GM21576 (cell line): ENCODE measurements at regions not wholly inside any gene's neighbourhood (a gene's known extent, or its start where the extent isn't known, plus 50 kb on each side); places are given as distances from the start of the nearest gene placed in this dataset.
"Not testable (repeated sequence)": the region's sequence is repeated elsewhere in the genome, so short reads cannot be mapped to it uniquely, and the experiment has no call there.

Experiments used
- ATAC-seq: cut with Tn5 transposase; IDR thresholded peaks from one replicate; pipeline ENCODE4 v1.9.1; 2021; ENCODE audit warnings: mild to moderate bottlenecking, moderate library complexity; ENCODE audit not compliant: unreplicated experiment

DNA sequence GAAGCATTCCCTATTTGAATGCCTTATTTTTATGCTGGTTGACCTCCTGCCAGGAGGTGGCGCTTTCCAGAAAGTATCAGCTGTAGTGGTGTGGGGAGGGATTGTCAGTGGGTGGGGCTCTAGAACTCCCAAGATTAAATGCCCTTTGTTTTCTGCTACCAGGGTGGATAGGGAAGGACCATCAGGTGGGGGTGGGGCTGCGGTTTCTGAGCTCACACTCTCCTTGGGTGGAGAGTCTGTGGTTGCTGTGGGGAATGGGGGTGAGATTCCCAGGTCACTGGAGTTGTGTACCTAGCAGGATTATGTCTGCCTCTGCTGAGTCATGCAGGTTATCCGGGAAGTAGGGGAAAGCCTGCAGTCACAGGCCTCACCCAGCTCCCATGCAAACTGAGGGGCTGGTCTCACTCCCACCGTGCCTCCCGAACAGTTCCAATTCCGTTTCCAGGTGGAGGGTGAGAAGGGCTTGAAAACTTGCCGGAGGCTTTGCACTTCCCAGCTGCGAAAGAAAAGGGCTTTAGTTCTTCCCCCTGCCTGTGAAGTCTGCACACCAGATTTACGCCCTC, 68.3 kb downstream of the ALG10B start:
- ATAC-seq = no peak

DNA sequence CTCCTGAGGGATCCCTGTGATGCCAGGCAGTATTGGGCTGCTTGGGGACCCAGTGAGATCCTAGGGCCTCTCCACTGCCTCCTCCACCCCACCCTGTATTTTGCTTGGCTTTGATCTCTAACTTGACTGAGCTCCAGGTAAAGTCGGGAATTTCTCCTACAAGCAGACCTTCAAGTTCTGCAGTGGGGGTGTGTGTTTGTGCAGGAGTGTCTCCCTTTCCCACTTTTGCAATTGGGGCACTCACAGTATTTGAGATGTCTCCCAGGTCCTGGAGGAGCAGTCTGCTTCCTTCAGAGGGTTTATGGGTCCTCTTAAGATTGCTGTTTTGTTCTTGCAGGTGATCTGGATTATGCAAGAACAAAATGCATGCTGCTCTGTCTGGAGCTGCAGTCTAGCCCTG, 68.9 kb downstream of the ALG10B start:
- ATAC-seq = no peak

DNA sequence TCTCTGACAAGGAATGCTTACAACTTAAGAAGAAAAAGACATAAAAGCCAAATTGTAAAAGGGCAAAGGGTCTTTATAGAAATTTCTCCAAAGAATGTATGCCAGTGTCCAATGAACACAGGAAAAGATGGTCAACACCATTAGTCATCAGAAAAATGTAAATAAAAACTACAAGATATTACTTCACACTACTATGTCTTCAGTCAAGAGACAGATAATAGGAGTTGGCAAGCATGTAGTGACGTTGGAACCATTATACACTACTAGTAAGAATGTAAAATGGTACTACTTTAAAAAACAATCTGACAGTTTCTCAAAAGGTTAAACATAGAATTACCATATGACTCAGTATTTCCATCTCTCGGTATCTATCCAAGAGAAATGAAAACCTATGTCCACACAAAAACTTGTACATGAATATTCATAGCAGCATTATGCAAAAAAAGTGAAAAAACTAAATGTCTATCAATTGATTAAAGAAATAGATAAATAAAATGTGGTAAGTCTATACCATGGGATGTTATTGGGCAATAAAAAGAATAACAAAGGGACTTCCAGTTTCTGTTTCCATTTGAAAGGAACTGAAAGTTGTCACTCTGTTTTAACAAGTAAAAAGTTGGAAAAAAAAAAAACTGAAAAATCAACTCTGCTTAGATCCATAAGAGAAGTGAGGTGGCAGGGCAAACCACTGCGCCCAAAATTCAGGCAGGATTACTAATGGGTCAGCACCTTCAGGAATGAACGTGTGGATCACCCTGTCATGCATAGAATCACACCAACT, 69.8 kb downstream of the ALG10B start:
- peak; percentile 66 for ATAC-seq

DNA sequence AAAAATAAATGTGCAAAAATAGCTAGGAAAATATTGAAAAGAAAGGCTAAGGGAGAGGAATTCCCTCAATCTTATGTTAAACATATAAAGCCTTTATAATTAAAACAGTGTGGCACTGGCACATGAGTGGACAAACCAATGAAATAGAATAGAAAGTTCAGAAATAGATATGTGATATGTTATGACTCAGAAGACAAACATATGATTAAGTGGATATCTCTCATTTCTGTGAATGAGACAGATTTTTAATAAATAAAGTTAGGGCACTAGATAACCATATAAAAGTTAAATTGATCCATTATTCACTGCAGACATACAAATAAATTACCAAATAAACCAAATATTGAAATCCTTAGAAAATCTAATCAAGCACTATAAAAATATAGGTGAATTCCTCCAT, 73.0 kb downstream of the ALG10B start:
- no peak for ATAC-seq

DNA sequence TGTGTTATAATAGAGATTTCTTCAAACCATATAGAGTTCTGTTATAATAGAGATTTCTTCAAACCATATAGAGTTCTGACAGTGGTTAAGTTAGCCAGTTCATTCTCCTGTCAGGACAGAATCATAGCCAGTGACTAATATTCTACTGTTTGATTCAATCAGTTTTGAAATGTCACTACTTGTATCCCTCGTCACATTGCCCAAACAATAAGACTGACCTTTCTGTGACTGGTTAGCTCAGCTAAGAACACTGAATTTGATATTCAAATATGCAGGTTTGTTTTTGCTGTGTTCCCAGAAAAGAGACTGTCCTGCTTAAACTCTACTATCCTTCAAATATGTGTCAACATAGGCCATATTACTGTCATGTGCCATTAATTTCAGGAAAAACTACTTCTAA, 74.4 kb downstream of the ALG10B start:
- ATAC-seq = no peak

DNA sequence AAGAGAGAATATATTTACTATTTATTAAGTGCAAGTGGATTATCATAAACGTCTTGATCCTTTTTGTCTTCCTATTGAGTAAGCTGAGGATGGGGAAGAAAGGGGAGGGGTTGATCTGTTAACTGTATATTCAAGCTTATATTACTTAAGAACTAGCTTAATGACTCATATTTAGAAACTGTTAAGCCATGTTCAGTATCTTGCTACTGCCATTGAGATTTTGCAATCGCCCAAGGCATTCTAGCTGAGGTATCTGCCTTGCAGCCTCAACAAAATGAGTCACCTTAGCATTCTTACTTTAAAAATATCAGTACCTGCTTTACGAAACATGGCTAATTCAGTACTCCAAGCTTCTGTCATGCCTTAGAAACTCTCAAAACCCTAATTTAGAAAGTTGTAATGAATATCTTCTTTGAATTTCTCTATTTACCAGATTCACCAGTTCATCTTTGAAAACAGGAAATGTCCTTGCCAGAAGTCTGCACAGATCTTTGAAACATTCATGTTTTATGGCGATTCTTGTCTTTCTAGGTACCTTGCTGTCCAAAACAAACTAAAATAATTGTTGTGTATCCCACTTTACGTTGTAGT, 76.1 kb downstream of the ALG10B start:
- no peak for ATAC-seq

DNA sequence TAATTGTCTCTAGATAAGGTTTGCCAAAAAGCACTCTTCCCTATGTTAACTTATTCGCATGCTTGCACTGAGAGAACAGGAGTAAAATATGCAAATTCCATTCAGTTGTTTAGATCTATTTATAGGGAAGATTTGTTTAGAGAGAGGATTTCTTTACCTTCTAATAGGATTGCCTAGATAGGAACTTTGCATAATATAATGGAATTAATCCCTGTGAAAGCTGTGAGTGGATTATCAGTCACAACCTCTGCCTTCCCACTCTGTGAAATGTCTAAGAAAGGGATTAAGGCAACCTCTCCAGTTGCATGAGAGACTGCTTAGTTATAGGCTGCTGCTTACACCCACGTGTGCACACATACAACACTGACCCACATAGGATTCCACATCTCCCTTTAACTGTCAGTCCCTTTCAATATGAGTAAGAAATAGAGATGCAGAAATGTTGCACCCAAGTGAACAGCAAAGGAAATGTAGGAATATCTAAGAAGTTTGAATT, 83.2 kb downstream of the ALG10B start:
- ATAC-seq = no peak

DNA sequence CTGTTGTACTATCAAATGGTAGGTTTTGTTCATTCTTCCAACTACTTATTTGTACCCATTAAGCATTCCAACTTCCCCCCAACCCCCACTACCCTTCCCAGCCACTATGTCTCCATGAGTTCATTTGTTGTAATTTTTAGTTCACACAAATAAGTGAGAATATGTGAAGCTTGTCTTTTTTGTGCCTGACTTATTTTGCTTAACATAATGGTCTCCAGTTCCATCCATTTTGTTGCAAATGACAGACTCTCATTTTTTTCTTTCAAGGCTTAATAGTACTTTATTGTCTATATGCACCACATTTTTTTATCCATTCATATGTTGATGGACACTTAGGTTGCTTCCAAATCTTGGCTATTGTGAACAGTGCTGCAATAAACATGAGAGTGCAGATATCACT, 86.2 kb downstream of the ALG10B start:
- no peak for ATAC-seq

DNA sequence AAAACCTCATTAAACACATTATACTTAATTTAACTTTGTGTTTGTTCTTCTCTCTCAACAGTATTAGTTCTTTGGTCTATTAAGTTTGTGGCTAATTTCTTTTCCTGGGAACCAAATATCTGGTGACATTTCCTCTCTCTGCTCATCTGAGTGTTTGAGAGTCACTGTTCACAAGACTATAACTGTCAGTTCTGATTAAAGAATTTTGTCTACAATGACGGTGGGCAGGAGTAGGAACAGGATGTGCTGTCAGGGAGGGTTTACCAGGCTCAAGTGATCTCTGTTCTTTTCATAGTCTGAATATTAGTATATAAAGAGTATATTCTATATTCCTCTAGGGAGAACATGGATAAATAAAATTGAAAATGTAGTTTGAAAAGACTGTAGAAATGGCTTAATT, 92.9 kb downstream of the ALG10B start:
- no peak for ATAC-seq

DNA sequence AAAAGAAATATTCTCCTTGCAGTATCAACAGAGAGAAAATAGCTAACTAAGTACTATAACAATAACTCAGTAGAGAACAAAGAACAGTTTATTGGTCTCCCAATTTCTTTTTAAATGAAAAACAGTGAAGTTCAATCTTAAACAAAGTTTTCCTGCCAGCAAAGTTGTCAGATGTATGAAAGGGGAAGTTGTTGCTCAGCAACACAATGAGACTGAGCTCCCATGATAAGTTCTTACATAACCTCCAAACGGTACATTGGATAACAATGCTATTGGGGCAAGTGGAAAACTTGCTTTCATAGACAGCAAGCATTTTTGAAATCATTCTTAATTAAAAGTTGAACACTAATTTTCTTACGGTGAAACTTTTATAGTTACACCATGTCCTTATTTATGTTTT, 94.9 kb downstream of the ALG10B start:
- ATAC-seq = no peak

DNA sequence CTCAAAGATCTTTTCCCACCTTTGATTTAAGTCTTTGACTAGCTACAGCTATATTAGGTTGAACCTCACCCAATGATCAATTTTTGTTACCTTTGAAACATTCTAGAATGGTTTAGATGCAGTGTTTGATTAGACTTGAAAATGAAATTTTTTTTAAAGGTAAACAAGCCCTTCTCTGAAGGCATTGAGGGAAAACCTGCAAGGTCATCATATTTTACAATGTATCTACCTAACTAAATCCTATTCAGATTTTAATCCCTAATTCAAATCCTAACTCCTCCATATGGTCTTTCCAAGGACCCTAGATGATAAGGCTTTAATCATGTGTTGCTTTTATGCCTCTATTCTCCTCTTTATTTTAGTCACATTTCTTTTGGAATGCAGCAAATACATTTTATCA, 95.4 kb downstream of the ALG10B start:
- no peak for ATAC-seq

DNA sequence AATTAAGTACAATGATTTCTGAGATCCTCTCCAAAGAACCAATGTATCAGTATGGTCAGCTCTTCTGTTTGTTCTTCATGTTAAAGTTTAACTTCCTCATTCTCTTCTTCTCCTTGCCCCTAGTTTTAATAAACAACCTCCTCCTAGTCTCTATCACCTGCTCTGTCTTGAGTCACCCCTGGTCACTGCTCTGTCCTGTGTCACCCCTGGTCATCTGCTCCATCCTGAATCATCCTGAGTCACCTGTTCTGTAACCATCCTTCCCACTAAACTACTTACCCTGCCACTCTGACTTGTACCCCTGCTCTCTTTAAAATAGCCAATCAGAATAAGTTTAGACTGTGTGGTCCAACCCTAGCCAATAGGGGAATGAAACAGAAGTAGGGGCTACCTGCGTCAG, 100.5 kb downstream of the ALG10B start:
- ATAC-seq = no peak

DNA sequence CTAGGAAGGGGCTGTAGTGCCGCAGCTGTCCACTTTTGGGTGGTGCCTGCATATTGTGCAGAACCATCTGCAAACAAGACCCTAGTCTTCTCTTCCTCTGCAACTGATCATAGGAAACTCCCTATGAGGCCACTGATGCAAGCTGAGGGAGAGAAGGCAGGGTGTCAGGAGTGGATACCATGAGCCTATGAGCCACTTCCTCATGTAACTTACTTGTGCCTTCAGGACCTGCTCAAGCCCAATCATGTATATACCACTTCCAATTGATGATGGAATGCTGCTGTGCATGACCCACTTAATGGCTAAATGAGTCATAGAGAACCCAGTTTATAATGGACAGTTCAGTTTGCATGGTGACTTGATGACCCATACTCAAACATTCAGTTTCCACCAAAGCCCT, 107.9 kb downstream of the ALG10B start:
- no peak for ATAC-seq

DNA sequence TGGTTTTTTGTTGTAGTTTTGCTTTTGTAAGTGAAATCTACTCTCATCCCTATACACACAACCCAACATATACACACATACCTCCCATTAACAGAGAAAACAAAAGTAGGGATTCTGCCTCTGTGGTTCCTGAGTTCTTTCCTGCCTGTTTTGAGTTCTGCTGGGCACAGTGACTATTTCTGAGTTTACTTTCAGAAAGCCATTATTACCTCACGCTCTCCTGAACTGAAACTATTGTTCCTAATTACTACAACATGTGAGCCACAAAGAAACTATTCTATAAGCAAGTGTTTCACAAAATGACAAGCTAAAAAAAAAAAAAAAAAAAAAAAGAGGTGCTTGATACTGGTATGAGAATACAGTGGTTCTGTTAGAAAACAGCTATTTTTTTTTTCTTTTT, 110.9 kb downstream of the ALG10B start:
- no peak for ATAC-seq

DNA sequence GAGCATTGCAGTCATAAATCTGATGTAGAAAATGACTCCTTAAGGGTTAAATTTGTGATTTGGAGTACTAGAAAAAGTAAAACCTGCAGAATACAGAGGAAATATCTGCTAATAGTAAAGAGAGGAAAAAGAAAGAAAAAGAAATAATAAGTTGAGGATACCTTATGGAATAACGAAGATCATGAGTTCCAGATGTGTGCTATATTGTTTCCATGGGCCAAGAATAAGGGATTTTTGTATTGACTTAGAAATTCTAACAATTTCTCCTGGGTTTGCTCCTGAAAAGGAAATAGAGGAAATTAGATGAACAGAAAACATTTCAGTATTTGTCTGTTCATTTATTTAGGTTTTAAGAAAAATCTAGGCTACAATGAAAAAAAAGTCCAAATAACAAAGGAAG, 115.3 kb downstream of the ALG10B start:
- no peak for ATAC-seq

DNA sequence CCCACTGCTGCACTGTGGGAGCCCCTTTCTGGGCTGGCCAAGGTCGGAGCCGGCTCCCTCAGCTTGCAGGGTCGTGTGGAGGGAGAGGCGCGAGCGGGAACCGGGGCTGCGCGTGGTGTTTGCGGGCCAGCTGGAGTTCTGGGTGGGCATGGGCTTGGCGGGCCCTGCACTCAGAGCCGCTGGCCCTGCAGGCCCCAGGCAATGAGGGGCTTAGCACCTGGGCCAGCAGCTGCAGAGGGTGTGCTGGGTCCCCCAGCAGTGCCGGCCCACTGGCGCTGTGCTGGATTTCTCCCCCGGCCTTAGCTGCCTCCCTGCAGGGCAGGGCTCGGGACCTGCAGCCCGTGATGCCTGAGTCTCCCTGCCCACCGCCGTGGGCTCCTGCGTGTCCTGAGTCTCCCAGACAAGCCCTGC, 125.3 kb downstream of the ALG10B start:
- not testable (repeated sequence) for ATAC-seq

DNA sequence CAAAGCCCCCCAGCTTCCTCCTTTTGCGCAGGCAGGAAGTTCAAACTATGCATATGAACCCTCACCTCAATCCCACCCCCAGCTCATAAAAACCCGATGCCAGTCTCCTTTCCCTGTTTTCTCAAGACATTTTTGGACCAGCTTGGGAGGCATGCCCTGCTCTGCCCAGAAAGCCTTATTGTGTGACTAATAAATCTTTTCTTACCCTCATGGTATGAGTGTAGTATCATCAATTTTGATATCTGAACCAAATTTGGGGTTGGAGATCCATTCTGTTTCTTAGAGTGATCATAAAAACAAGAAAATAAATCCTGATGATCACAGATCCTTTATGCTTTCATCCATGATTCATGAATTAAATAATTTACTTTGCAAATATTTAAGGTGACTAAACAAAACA, 128.5 kb downstream of the ALG10B start:
- ATAC-seq = no peak

DNA sequence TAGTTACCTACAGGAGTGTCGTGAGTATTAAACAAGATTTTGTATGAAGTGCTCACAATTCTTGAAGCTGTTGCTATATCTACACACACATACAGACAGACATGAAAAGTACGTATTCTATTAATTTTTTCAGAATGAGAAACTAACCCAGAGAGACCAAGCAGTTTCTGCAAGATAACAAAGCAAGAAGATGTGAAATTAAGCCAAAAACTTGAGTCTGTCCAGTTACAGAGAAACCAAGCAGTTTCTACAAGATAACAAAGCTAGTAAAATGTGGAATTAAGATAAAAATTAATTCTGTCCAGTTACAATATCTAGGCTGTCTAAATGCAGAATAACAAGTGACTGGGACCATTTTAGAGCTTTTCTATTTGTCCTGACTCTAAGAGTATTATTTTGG, 132.4 kb downstream of the ALG10B start:
- no peak for ATAC-seq

DNA sequence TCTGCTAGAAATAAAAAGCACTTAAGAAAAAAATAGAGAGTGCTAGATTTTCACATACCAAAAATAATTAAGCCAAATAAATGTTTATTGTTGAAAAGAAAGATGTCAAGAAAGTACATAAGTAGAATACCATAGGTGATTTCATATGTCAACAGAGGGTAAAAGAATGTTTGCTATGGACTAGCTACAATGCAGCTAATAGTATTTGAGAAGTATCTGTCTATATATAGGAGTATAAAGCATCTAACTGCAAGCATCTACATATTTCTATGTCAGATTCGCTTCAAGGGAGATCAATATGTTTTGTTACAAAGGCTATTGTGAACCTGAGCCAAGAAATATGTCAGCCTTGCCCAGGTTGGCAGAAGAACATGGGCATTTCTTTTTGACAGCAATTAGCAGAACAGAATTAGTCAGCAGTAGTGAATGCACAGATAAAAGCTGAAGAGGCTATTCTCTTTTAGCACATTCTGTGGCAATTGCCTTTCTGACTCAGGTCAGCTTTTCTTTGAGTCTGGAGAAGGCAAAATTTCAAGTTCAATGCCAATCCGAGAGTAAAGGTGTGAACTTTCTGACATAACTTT, 140.1 kb downstream of the ALG10B start:
- ATAC-seq = no peak

DNA sequence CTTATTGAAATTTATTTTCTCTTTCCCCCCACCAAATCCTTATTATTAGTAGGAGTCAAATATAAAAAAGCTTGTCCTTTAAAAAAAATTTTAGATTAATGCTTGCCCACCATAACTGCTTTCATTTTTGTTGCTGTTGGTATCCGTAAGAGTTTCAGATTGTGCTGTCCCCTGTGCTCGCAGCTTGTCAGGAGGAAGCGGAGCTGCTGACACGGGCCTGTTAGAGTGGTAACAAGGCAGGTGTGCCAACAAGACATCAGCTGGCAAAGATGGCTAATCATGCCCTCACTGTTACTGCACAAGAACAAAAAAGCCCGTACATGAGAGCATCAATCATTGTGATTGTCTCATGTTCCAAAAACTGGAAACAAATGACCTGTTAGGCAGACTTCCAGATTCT, 148.4 kb downstream of the ALG10B start:
- no peak for ATAC-seq

DNA sequence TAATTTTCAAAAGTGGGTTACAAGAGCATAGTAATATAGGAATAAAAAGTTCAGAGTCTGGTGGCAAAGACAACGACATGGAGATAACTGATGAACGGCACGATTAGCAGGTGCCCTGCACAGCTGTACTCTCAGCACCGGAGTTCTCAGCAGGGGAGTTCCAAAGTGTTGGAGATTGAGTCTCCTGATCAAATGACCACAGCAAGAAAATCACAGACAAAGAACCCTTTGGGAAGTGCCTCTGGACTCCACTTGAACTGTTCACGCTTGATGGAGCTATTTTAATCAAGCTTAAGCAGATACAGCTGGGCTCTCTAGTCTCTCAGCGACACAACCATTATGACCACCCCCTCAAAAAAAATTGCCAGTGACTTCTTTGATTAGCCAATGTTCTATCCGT, 153.1 kb downstream of the ALG10B start:
- no peak for ATAC-seq
